H9 (cell line): ENCODE measurements at regions not wholly inside any gene's neighbourhood (a gene's known extent, or its start where the extent isn't known, plus 50 kb on each side); places are given as distances from the start of the nearest gene placed in this dataset.

Experiments used
- DNase-seq: peaks from one replicate; pipeline ENCODE4 v3.0.0-alpha.2; 2017
- H2AFZ ChIP-seq: one replicate; pipeline ENCODE4 v1.6.1; 2013; ENCODE audit warnings: mild to moderate bottlenecking, low read length, control low read depth, moderate library complexity
- H2AK5ac ChIP-seq: 2 replicates; pipeline ENCODE4 v1.6.1; 2013; ENCODE audit warnings: low read length, control low read depth, mixed read lengths; ENCODE audit not compliant: insufficient read length
- H2BK120ac ChIP-seq: one replicate; pipeline ENCODE4 v1.6.1; 2013; ENCODE audit warnings: low read depth, mild to moderate bottlenecking, low read length, control low read depth, inconsistent platforms; ENCODE audit not compliant: poor library complexity, severe bottlenecking
- H2BK12ac ChIP-seq: 2 replicates; pipeline ENCODE4 v1.6.1; 2013; ENCODE audit warnings: low read length, control low read depth, mixed read lengths, low read depth; ENCODE audit not compliant: insufficient read length
- H2BK15ac ChIP-seq: 2 replicates; pipeline ENCODE4 v1.6.1; 2013; ENCODE audit warnings: low read depth, low read length, control low read depth
- H2BK20ac ChIP-seq: one replicate; pipeline ENCODE4 v1.6.1; 2013; ENCODE audit warnings: low read depth, mild to moderate bottlenecking, low read length, control low read depth, inconsistent platforms; ENCODE audit not compliant: poor library complexity, severe bottlenecking
- H2BK5ac ChIP-seq: 2 replicates; pipeline ENCODE4 v1.6.1; 2013; ENCODE audit warnings: low read length, control low read depth, mixed read lengths; ENCODE audit not compliant: insufficient read length
- H3K14ac ChIP-seq: 2 replicates; pipeline ENCODE4 v1.6.1; 2013; ENCODE audit warnings: low read length, control low read depth; ENCODE audit not compliant: insufficient read depth
- H3K18ac ChIP-seq: 2 replicates; pipeline ENCODE4 v1.6.1; 2013; ENCODE audit warnings: low read depth, mild to moderate bottlenecking, mixed read lengths, low read length, control low read depth; ENCODE audit not compliant: insufficient read length
- H3K23ac ChIP-seq: 2 replicates; pipeline ENCODE4 v1.6.1; 2013; ENCODE audit warnings: low read length, control low read depth, mixed read lengths, low read depth; ENCODE audit not compliant: insufficient read length
- H3K23me2 ChIP-seq: 2 replicates; pipeline ENCODE4 v1.6.1; 2013; ENCODE audit warnings: low read depth, mild to moderate bottlenecking, mixed read lengths, low read length, control low read depth; ENCODE audit not compliant: insufficient read length, poor library complexity, severe bottlenecking
- H3K27ac ChIP-seq: 2 replicates; pipeline ENCODE4 v1.5.1; 2013; ENCODE audit warnings: low read length, control low read depth, mixed read lengths, low read depth; ENCODE audit not compliant: insufficient read length
- H3K27me3 ChIP-seq: 2 replicates; pipeline ENCODE4 v1.6.1; 2013; ENCODE audit warnings: low read length, control low read depth, inconsistent platforms; ENCODE audit not compliant: insufficient read depth
- H3K4ac ChIP-seq: 2 replicates; pipeline ENCODE4 v1.6.1; 2013; ENCODE audit warnings: low read depth, mild to moderate bottlenecking, control low read depth, inconsistent platforms, low read length, moderate library complexity
- H3K4me1 ChIP-seq: 2 replicates; pipeline ENCODE4 v1.6.1; 2013; ENCODE audit warnings: low read length, control low read depth, inconsistent platforms; ENCODE audit not compliant: insufficient read depth
- H3K4me2 ChIP-seq: 2 replicates; pipeline ENCODE4 v1.6.1; 2013; ENCODE audit warnings: low read length, control low read depth, mixed read lengths; ENCODE audit not compliant: insufficient read length, insufficient read depth
- H3K56ac ChIP-seq: 2 replicates; pipeline ENCODE4 v1.6.1; 2013; ENCODE audit warnings: low read depth, mild to moderate bottlenecking, mixed read lengths, low read length, control low read depth; ENCODE audit not compliant: insufficient read length
- H3K79me1 ChIP-seq: 2 replicates; pipeline ENCODE4 v1.6.1; 2013; ENCODE audit warnings: low read depth, mild to moderate bottlenecking, moderate library complexity, low read length, control low read depth, inconsistent platforms; ENCODE audit not compliant: insufficient read depth, poor library complexity, severe bottlenecking
- H3K79me2 ChIP-seq: 2 replicates; pipeline ENCODE4 v1.6.1; 2013; ENCODE audit warnings: low read length, control low read depth, inconsistent platforms; ENCODE audit not compliant: insufficient read depth
- H3K9ac ChIP-seq: 2 replicates; pipeline ENCODE4 v1.6.1; 2013; ENCODE audit warnings: low read length, control low read depth, mixed read lengths; ENCODE audit not compliant: insufficient read length; ENCODE audit errors: extremely low read depth
- H3K9me3 ChIP-seq: one replicate; pipeline ENCODE4 v1.6.1; 2013; ENCODE audit warnings: low read depth, low read length, inconsistent platforms; ENCODE audit not compliant: control insufficient read depth
- H3T11ph ChIP-seq: one replicate; pipeline ENCODE4 v1.6.1; 2013; ENCODE audit warnings: mild to moderate bottlenecking, low read length, control low read depth, inconsistent platforms
- H4K20me1 ChIP-seq: one replicate; pipeline ENCODE4 v1.6.1; 2013; ENCODE audit not compliant: control insufficient read depth, insufficient read length, insufficient read depth
- H4K5ac ChIP-seq: 2 replicates; pipeline ENCODE4 v1.6.1; 2013; ENCODE audit warnings: low read depth, mild to moderate bottlenecking, mixed read lengths, low read length, control low read depth; ENCODE audit not compliant: insufficient read length
- H4K8ac ChIP-seq: replicated peaks from 2 replicates; pipeline ENCODE4 v1.6.1; 2013; ENCODE audit warnings: low read length, control low read depth, mixed read lengths, low read depth; ENCODE audit not compliant: insufficient read length
- H4K91ac ChIP-seq: 2 replicates; pipeline ENCODE4 v1.6.1; 2013; ENCODE audit warnings: low read depth, mild to moderate bottlenecking, moderate library complexity, mixed read lengths, low read length, control low read depth; ENCODE audit not compliant: insufficient read length
- H3K27ac Mint-ChIP-seq, 3 experiments: 2 replicates in 2 of 3; 3 replicates in 1 of 3; pipeline ENCODE4 v1.8.0; 2020 to 2021; ENCODE audit warnings: mixed read lengths in 3 of 3, mild to moderate bottlenecking in 1 of 3, moderate library complexity in 1 of 3
- H3K27me3 Mint-ChIP-seq: 2 replicates; pipeline ENCODE4 v1.8.0; 2021; ENCODE audit warnings: low read depth, mild to moderate bottlenecking, moderate library complexity, mixed read lengths
- H3K36me3 Mint-ChIP-seq, 3 experiments: 2 replicates in 2 of 3; 3 replicates in 1 of 3; pipeline ENCODE4 v1.8.0; 2020 to 2021; ENCODE audit warnings: low read depth in 3 of 3, mixed read lengths in 3 of 3; ENCODE audit not compliant: insufficient read depth in 1 of 3
- H3K4me1 Mint-ChIP-seq, 2 experiments: 2 replicates each; pipeline ENCODE4 v1.8.0; 2020; ENCODE audit warnings: mixed read lengths in 2 of 2
- H3K4me3 Mint-ChIP-seq, 2 experiments: 2 replicates in 1 of 2; 3 replicates in 1 of 2; pipeline ENCODE4 v1.8.0; 2020 to 2021; ENCODE audit warnings: mild to moderate bottlenecking in 2 of 2, mixed read lengths in 2 of 2, moderate library complexity in 1 of 2
- H3K9me3 Mint-ChIP-seq, 2 experiments: 2 replicates in 1 of 2; 3 replicates in 1 of 2; pipeline ENCODE4 v1.8.0; 2020; ENCODE audit warnings: mild to moderate bottlenecking in 2 of 2, mixed read lengths in 2 of 2, moderate library complexity in 1 of 2
- CTCF ChIP-seq: fragments of 200-600 bp; sonication (generic); conservative IDR thresholded peaks from 3 replicates; pipeline ENCODE4 v1.8.0; 2021; ENCODE audit warnings: antibody characterized with exemption, mild to moderate bottlenecking

DNA sequence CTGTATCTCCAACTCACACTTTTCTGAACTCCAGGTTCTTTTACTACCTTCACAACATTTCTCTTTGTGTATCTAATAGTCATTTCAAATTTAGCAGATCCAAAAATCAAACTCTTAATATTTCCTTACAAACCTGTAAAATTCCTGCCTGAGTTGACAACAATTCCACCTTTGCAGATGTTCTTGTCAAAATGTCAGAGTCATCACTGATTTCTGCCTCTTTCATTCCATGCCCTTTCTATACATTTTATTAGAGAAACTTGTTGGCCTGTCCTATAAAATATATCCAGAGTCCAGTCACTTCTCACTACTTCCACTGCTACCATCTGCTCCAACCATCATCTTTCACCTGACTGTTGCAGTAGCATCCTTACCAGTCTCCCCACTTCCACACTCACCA is 119.7 kb downstream of the CAPZA3 start:
- Mint-ChIP-seq H3K36me3 (peaks cover 0 to 16% (median 5%) of the 10 kb centered on the region in 3 experiments; a peak in 5 of 7 replicates), H3K27ac (peak overlapping the region in 2 of 3 experiments; percentile 78 to 80; a peak in 3 of 7 replicates), H3K4me1 (peaks cover 23 to 28% of the 10 kb centered on the region in 2 experiments), H3K27me3 (no peaks in the 10 kb centered on the region), H3K4me3 (no peak overlapping the region), H3K9me3 (peaks cover 3 to 12% of the 10 kb centered on the region in 2 experiments)
- H2BK5ac ChIP-seq: no peak overlapping the region
- no peak overlapping the region for H2BK15ac ChIP-seq
- no peak overlapping the region for H3K27ac ChIP-seq
- no peak overlapping the region for H3K56ac ChIP-seq
- no peak overlapping the region for H3K4ac ChIP-seq
- H3K27me3 ChIP-seq: no peaks in the 10 kb centered on the region
- no peaks in the 10 kb centered on the region for H3K9me3 ChIP-seq
- no peak overlapping the region for H2BK12ac ChIP-seq
- H2BK20ac ChIP-seq: no peak overlapping the region
- H3T11ph ChIP-seq: no peak overlapping the region
- H4K20me1 ChIP-seq: no peaks in the 10 kb centered on the region
- H3K18ac ChIP-seq: no peak overlapping the region
- no peak overlapping the region for H3K23ac ChIP-seq
- H4K5ac ChIP-seq: no peak overlapping the region
- H3K4me2 ChIP-seq: no peak overlapping the region
- no peaks in the 10 kb centered on the region for H3K79me2 ChIP-seq
- no peak for DNase-seq
- H3K4me1 ChIP-seq: peaks cover 2% of the 10 kb centered on the region; the same call in 1 of the 2 replicates
- no peak for TF ChIP-seq CTCF
- H3K79me1 ChIP-seq: no peaks in the 10 kb centered on the region
- H2AK5ac ChIP-seq: no peak overlapping the region
- no peaks in the 10 kb centered on the region for H3K23me2 ChIP-seq
- H4K8ac ChIP-seq: no peak overlapping the region
- no peak overlapping the region for H2BK120ac ChIP-seq
- no peak overlapping the region for H3K9ac ChIP-seq
- no peak overlapping the region for H2AFZ ChIP-seq
- H3K14ac ChIP-seq: no peak overlapping the region
- no peak overlapping the region for H4K91ac ChIP-seq
